Peyer's patch (tissue), 4 donors: ENCODE measurements at regions not wholly inside any gene's neighbourhood (a gene's known extent, or its start where the extent isn't known, plus 50 kb on each side); places are given as distances from the start of the nearest gene placed in this dataset.

Experiments
- DNase-seq, 3 donors: peaks; one replicate each; pipeline ENCODE4 v3.0.0-alpha.2; 2017 to 2019
- H3K27ac ChIP-seq, 4 donors: fragments of 200-600 bp; sonication (generic); one replicate each; pipeline ENCODE4 v1.5.1; 2016 to 2019
- H3K27me3 ChIP-seq, 2 donors: fragments of 200-600 bp; sonication (generic); one replicate each; pipeline ENCODE4 v1.5.1; 2019
- H3K36me3 ChIP-seq, 3 donors: fragments of 200-600 bp; sonication (generic); one replicate each; pipeline ENCODE4 v1.5.1; 2016 to 2019
- H3K4me1 ChIP-seq, 4 donors: fragments of 200-600 bp; sonication (generic); one replicate each; pipeline ENCODE4 v1.5.1; 2016 to 2019
- H3K4me3 ChIP-seq, 4 donors: fragments of 200-600 bp; sonication (generic); 1 replicate in 3 of 4; 2 replicates in 1 of 4; pipeline ENCODE4 v1.5.1; 2016 to 2019; ENCODE audit warnings: mild to moderate bottlenecking in 1 of 4
- H3K9me3 ChIP-seq, 4 donors: fragments of 200-600 bp; sonication (generic); one replicate each; pipeline ENCODE4 v1.5.1; 2016 to 2019; ENCODE audit warnings: mild to moderate bottlenecking in 1 of 4
- CTCF ChIP-seq, 6 experiments: fragments of 450-650 bp in 4 of 6; fragments of 200-600 bp in 2 of 6; sonication (generic) in 1 of 6; IDR thresholded peaks; one replicate each; pipeline ENCODE4 v1.5.1; 2017 to 2019; ENCODE audit warnings: antibody characterized with exemption in 6 of 6, mild to moderate bottlenecking in 3 of 6, moderate library complexity in 1 of 6
- POLR2A ChIP-seq, 2 donors: fragments of 450-650 bp; IDR thresholded peaks; one replicate each; pipeline ENCODE4 v1.5.1; 2017; ENCODE audit warnings: antibody characterized with exemption in 2 of 2, mild to moderate bottlenecking in 2 of 2, moderate library complexity in 2 of 2

DNA sequence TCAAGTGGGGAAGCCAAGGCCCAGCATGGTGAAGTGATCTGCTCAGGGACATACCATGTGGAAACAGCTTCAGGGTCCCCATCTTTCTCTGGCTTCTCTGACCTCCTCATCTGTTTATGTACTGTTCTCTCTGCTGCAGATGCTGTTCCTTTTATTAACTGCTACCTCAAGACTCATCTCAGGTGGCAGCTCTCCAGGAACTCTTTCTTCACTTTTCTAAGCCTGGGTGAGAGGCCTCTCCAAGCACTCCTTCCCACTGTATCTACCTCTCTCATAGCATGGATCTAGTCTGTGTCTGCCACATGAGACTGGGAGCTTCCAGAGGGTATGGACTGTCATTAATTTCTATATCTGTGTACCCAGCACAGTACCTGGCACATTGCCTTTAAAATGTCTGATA, 73.4 kb upstream of the PPM1J start:
- no peak overlapping the region for H3K27ac ChIP-seq
- no peak for TF ChIP-seq CTCF (IDR thresholded peaks at IDR 0.05)
- TF ChIP-seq POLR2A (IDR thresholded peaks at IDR 0.05) = no peak
- DNase-seq = no peak
- no peaks in the 10 kb centered on the region for H3K9me3 ChIP-seq
- H3K4me1 ChIP-seq = no peaks in the 10 kb centered on the region
- no peaks in the 10 kb centered on the region for H3K36me3 ChIP-seq
- H3K4me3 ChIP-seq = no peak overlapping the region
- no peaks in the 10 kb centered on the region for H3K27me3 ChIP-seq

DNA sequence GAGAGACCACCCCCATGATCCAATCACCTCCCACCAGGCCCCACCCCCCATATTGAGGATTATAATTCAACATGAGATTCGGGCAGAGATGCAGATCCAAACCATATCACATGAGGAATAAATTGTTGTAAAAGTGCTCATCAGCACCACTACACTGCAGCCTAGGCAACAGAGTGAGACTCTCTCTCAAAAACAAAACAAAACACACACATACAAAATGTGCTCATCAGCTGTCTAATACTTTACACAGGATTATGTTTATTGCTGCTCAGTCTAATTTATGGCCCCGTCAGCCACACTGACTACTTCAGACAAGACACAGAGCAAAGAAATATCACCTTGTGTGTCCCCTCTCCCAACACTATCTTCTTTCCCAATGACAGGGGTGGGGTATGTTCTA, 72.9 kb upstream of the PPM1J start:
- TF ChIP-seq POLR2A (IDR thresholded peaks at IDR 0.05) (no peak), CTCF (IDR thresholded peaks at IDR 0.05) (no peak)
- H3K4me1 ChIP-seq = no peaks in the 10 kb centered on the region
- H3K36me3 ChIP-seq = no peaks in the 10 kb centered on the region
- no peaks in the 10 kb centered on the region for H3K27me3 ChIP-seq
- H3K27ac ChIP-seq = no peak overlapping the region
- H3K4me3 ChIP-seq = no peak overlapping the region
- DNase-seq = no peak
- no peaks in the 10 kb centered on the region for H3K9me3 ChIP-seq

DNA sequence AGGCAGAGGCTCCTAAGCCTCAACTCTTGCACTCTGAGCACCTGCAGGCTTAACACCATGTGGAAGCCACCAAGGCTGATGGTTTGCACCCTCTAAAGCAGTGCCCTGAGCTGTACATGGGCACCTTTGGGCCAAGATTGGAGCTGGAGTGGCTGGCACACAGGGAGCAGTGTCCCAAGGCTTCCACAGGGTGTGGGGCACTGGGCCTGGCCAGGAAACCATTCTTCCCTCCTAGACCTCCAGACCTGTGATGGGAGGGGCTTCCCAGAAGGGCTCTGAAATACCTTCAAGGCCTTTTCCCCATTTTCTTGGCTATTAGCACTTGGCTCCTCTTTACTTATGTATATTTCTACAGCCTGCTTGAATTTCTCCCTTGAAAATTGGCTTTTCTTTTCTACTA, 67.9 kb upstream of the PPM1J start:
- TF ChIP-seq CTCF (IDR thresholded peaks at IDR 0.05) (no peak), POLR2A (IDR thresholded peaks at IDR 0.05) (no peak)
- no peak for DNase-seq
- Histone ChIP-seq H3K9me3 (no peaks in the 10 kb centered on the region), H3K4me3 (no peak overlapping the region), H3K36me3 (no peaks in the 10 kb centered on the region), H3K27me3 (no peaks in the 10 kb centered on the region), H3K27ac (no peak overlapping the region), H3K4me1 (no peaks in the 10 kb centered on the region)

DNA sequence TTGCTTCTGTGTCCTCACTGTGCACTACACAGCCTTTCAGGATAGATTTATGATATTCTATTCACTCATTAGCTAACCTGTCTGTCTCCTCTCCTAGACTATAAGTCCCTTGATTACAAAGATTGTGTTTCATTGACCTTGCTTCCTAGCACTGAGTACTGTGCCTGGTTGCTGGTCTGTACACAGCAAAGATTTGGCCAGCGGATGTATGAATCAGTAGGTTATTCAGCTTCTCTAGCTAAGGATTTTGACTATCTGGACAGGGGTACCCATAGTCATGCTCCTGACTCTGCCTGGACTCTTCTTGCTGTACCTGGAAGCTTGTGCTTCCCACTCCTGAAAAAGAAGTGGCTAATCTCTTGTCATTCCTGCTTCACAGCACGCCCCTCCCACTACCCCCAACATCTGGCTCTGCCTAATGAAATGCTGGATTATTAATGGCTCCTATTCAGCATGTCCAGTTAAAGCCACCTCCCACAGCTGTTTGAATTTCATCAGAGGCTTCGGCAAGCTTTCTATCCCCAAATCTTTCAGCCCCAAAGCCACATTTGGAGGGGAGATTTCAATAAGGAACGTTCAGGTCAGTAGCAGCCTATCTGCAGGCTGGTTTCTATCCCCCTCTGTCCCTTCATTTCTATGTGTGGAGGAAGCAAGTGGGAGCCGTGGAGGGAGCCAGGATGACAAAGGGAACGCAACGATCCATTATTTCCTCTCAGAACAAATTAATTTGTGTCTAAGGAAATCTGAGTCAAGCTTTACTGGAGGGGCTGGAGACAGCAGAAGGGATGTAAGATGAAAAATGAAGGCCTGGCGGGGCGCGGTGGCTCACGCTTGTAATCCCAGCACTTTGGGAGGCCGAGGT, 64.8 kb upstream of the PPM1J start:
- no peak overlapping the region for H3K27ac ChIP-seq
- H3K27me3 ChIP-seq = no peaks in the 10 kb centered on the region
- H3K4me1 ChIP-seq = no peaks in the 10 kb centered on the region
- no peaks in the 10 kb centered on the region for H3K36me3 ChIP-seq
- no peak overlapping the region for H3K4me3 ChIP-seq
- TF ChIP-seq POLR2A (IDR thresholded peaks at IDR 0.05) = no peak
- TF ChIP-seq CTCF (IDR thresholded peaks at IDR 0.05) = no peak
- H3K9me3 ChIP-seq = no peaks in the 10 kb centered on the region
- no peak for DNase-seq

DNA sequence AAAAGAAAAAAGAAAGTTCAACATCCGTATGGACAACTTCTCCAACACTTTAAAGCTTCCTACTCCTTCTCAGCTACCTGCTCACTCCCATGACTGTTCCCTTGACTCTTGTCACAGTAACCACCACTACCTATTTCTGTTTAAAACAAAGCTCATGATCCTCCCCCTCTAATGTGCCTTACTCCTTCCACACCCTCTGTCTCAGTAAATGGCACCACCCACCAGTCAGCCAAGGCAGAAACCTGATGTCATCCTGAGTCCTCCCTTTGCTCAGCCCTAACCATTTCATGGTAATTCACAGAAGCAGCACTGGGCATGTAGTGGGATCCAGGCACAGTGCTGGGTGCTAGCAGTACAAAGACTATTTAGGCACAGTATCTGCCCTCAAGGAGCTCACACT, 63.0 kb upstream of the PPM1J start:
- Histone ChIP-seq H3K4me1 (no peaks in the 10 kb centered on the region), H3K9me3 (no peaks in the 10 kb centered on the region), H3K36me3 (no peaks in the 10 kb centered on the region), H3K27ac (no peak overlapping the region), H3K4me3 (no peak overlapping the region), H3K27me3 (no peaks in the 10 kb centered on the region)
- TF ChIP-seq CTCF (IDR thresholded peaks at IDR 0.05) = no peak
- TF ChIP-seq POLR2A (IDR thresholded peaks at IDR 0.05) = no peak
- no peak for DNase-seq
